GM12878 (cell line): ENCODE measurements at regions not wholly inside any gene's neighbourhood (a gene's known extent, or its start where the extent isn't known, plus 50 kb on each side); places are given as distances from the start of the nearest gene placed in this dataset.

ENCODE experiments used
- ATAC-seq: fragments of 200-7000 bp; cut with Tn5 transposase; 3 replicates; pipeline ENCODE4 v1.9.1; 2020; ENCODE audit warnings: mild to moderate bottlenecking, moderate library complexity
- BruUV-seq: library from RNA; stranded (reverse); fragments of 400-500 nt; replicated peaks from 2 replicates; lab custom pipeline; 2021; lab: Mats Ljungman, UMichigan
- CTCF ChIA-PET: fragments of 300-600 bp; sonication (Branson Sonifier 250); formaldehyde crosslinking; extraction: SDS; loops from one replicate; lab custom pipeline; 2021; ENCODE audit warnings: inconsistent platforms; lab: Yijun Ruan, JAX
- POLR2A ChIA-PET: fragments of 350-600 bp; formaldehyde crosslinking; extraction: SDS; loops from one replicate; lab custom pipeline; 2021; ENCODE audit warnings: inconsistent platforms; lab: Charles Lee
- RAD21 ChIA-PET: fragments of 300-600 bp; sonication (Branson Sonifier 250); formaldehyde crosslinking; loops from one replicate; lab custom pipeline; 2023; ENCODE audit warnings: antibody characterized with exemption; ENCODE audit not compliant: unreplicated experiment; lab: Charles Lee
- SMC1A ChIA-PET: fragments of 300-600 bp; sonication (Branson Sonifier 250); formaldehyde crosslinking; loops from one replicate; lab custom pipeline; 2023; ENCODE audit not compliant: unreplicated experiment, uncharacterized antibody; lab: Charles Lee
- DNase-seq: peaks from one replicate; pipeline ENCODE4 v3.0.0-alpha.2; 2011; ENCODE audit warnings: low read depth, low spot score
- FAIRE-seq: peaks from 3 replicates; lab custom pipeline; 2011; peaks lifted over from hg19 to GRCh38; lab: Jason Lieb, UNC
- H2AFZ ChIP-seq: 2 replicates; pipeline ENCODE4 v1.6.0; 2011; ENCODE audit warnings: low read depth, low read length, control low read depth; ENCODE audit not compliant: control insufficient read depth
- H3K27ac ChIP-seq: 2 replicates; pipeline ENCODE4 v1.5.1; 2011; ENCODE audit warnings: control low read depth; ENCODE audit not compliant: control insufficient read depth, insufficient read depth
- H3K27me3 ChIP-seq, 2 experiments: replicated peaks in 1 of 2; 2 replicates each; pipeline versions ENCODE4 v1.6.0 to v1.6.1; 2011; ENCODE audit warnings: low read length in 1 of 2; ENCODE audit not compliant: control insufficient read depth in 2 of 2, insufficient read depth in 2 of 2
- H3K36me3 ChIP-seq, 2 experiments: 2 replicates each; pipeline ENCODE4 v1.5.1; 2011; ENCODE audit warnings: low read length in 1 of 2; ENCODE audit not compliant: control insufficient read depth in 2 of 2, insufficient read depth in 2 of 2
- H3K4me1 ChIP-seq: 2 replicates; pipeline ENCODE4 v1.6.1; 2011; ENCODE audit warnings: mild to moderate bottlenecking, low read length, moderate library complexity, mixed read lengths; ENCODE audit not compliant: control insufficient read depth, insufficient read depth
- H3K4me2 ChIP-seq: 2 replicates; pipeline ENCODE4 v1.6.0; 2011; ENCODE audit warnings: control low read depth; ENCODE audit not compliant: control insufficient read depth, insufficient read depth
- H3K4me3 ChIP-seq: fragments of 200-600 bp; sonication (generic); 2 replicates; pipeline ENCODE4 v1.5.1; 2016
- H3K79me2 ChIP-seq: 2 replicates; pipeline ENCODE4 v1.6.0; 2011; ENCODE audit warnings: low read length; ENCODE audit not compliant: control insufficient read depth, insufficient read depth
- H3K9ac ChIP-seq: 2 replicates; pipeline ENCODE4 v1.8.0; 2011; ENCODE audit warnings: low read length, control low read depth, mixed read lengths; ENCODE audit not compliant: control insufficient read depth, insufficient read depth
- H3K9me3 ChIP-seq: replicated peaks from 3 replicates; pipeline ENCODE4 v1.5.1; 2011; ENCODE audit warnings: mild to moderate bottlenecking, low read length; ENCODE audit not compliant: control insufficient read depth, insufficient read depth
- H4K20me1 ChIP-seq: 2 replicates; pipeline ENCODE4 v1.6.0; 2011; ENCODE audit not compliant: control insufficient read depth, insufficient read depth
- CBX3 ChIP-seq: fragments of 200-600 bp; sonication (generic); IDR thresholded peaks from 2 replicates; pipeline ENCODE4 v1.6.1; 2016; ENCODE audit warnings: low read depth, borderline replicate concordance
- CHD1 ChIP-seq: IDR thresholded peaks from 2 replicates; pipeline ENCODE4 v1.6.1; 2012; ENCODE audit warnings: low read depth, low read length, improper control_type of control experiment
- FOS ChIP-seq: IDR thresholded peaks from 3 replicates; pipeline ENCODE4 v1.6.1; 2011; ENCODE audit warnings: borderline replicate concordance; ENCODE audit not compliant: insufficient read length; ENCODE audit errors: extremely low read depth
- FOXM1 ChIP-seq: IDR thresholded peaks from 2 replicates; pipeline ENCODE4 v1.6.1; 2012; ENCODE audit warnings: low read depth, mild to moderate bottlenecking, inconsistent platforms, low read length, moderate library complexity
- HCFC1 ChIP-seq: fragments of 150-350 bp; IDR thresholded peaks from 2 replicates; pipeline ENCODE4 v1.6.1; 2014; ENCODE audit warnings: low read length
- IRF4 ChIP-seq: IDR thresholded peaks from 2 replicates; pipeline ENCODE4 v1.6.1; 2011; ENCODE audit warnings: low read depth, low read length
- PAX8 ChIP-seq: fragments of 450-650 bp; IDR thresholded peaks from 2 replicates; pipeline ENCODE4 v1.6.1; 2017; ENCODE audit warnings: mild to moderate bottlenecking, moderate library complexity
- PKNOX1 ChIP-seq: fragments of 450-650 bp; IDR thresholded peaks from 2 replicates; pipeline ENCODE4 v1.6.1; 2016; ENCODE audit warnings: mild to moderate bottlenecking
- PML ChIP-seq: IDR thresholded peaks from 2 replicates; pipeline ENCODE4 v1.6.1; 2012; ENCODE audit warnings: low read length, inconsistent platforms
- SIX5 ChIP-seq: IDR thresholded peaks from 2 replicates; pipeline ENCODE4 v1.6.1; 2011; ENCODE audit warnings: mild to moderate bottlenecking, low read depth, low read length, moderate library complexity; ENCODE audit not compliant: severe bottlenecking
- TCF12 ChIP-seq: IDR thresholded peaks from 2 replicates; pipeline ENCODE4 v1.6.1; 2011; ENCODE audit warnings: low read depth, mild to moderate bottlenecking, low read length
- ZNF217 ChIP-seq: fragments of 450-650 bp; IDR thresholded peaks from 2 replicates; pipeline ENCODE4 v1.6.1; 2017; ENCODE audit warnings: antibody characterized with exemption, mild to moderate bottlenecking
- ZNF24 ChIP-seq: fragments of 450-650 bp; IDR thresholded peaks from 2 replicates; pipeline ENCODE4 v1.6.1; 2017; ENCODE audit warnings: antibody characterized with exemption, mild to moderate bottlenecking
- ZNF274 ChIP-seq: IDR thresholded peaks from one replicate; pipeline ENCODE4 v1.8.0; 2011; ENCODE audit not compliant: insufficient read length, insufficient read depth
- WGBS: methylation state at CpG from one replicate; pipeline ENCODE4 v1.1.6; 2016; ENCODE audit warnings: low lambda C conversion rate; ENCODE audit not compliant: insufficient replicate concordance, insufficient coverage; ENCODE audit errors: missing lambda C conversion rate; 5-methylcytosine and 5-hydroxymethylcytosine counted together
- in situ Hi-C: fragments of 300-500 bp; cut with MboI; formaldehyde crosslinking; loops from 9 replicates; pipeline ENCODE4 v1.14.3; 2018; ENCODE audit warnings: mixed read lengths
- intact Hi-C: fragments of 100-400 bp; cut with micrococcal nuclease; formaldehyde crosslinking; loops from one replicate; pipeline ENCODE4 v1.14.2; 2022; ENCODE audit not compliant: unreplicated experiment

GRCh38 chr5:123960526-123960925 lies 448.5 kb downstream of the CSNK1G3 start:
- Histone ChIP-seq H3K9me3 (no peaks in the 10 kb centered on the region), H3K27ac (no peak overlapping the region), H3K4me1 (no peaks in the 10 kb centered on the region), H4K20me1 (no peaks in the 10 kb centered on the region), H2AFZ (no peak overlapping the region), H3K36me3 (no peaks in the 10 kb centered on the region), H3K79me2 (no peaks in the 10 kb centered on the region), H3K27me3 (no peaks in the 10 kb centered on the region), H3K9ac (no peak overlapping the region)
- DNase-seq (no peak), FAIRE-seq (no peak), ATAC-seq (no peak)
- POLR2A ChIA-PET, result no interaction called here
- in situ Hi-C loops, result no loop called here
- RAD21 ChIA-PET, result no interaction called here
- SMC1A ChIA-PET, result no interaction called here
- 35% methylated on average over 5 of the region's 5 CpGs for WGBS
- no TSS peak for BruUV-seq
- TF ChIP-seq FOS, result no peak
- TF ChIP-seq TCF12, result no peak
- no peak for TF ChIP-seq PAX8
- TF ChIP-seq FOXM1, result no peak
- TF ChIP-seq SIX5, result no peak
- no peak for TF ChIP-seq ZNF274
- TF ChIP-seq ZNF24, result no peak
- TF ChIP-seq IRF4, result no peak
- no peak for TF ChIP-seq PML
- TF ChIP-seq PKNOX1, result no peak
- no peak for TF ChIP-seq ZNF217
- no peak for TF ChIP-seq HCFC1
- TF ChIP-seq CBX3, result no peak
- no peak for TF ChIP-seq CHD1
- TF ChIP-seq, all 136 proteins: peak for 0
- Histone ChIP-seq H3K4me3 (no peak overlapping the region), H3K4me2 (no peak overlapping the region)
- CTCF ChIA-PET, result no interaction called here
- intact Hi-C loops, result no loop called here
